ENCODE measurements at regions not wholly inside any gene's neighbourhood (a gene's known extent, or its start where the extent isn't known, plus 50 kb on each side); places are given as distances from the start of the nearest gene placed in this dataset.
"Not testable (repeated sequence)": the region's sequence is repeated elsewhere in the genome, so short reads cannot be mapped to it uniquely, and the experiment has no call there.

GRCh38 chr7:66549466-66549865 is 79.2 kb upstream of the KCTD7 start:
- CTCF ChIA-PET = interaction anchor here in 1 of 2 donors (1.0 kb wide), 1 partner anchor 8 kb away, joined by 3 read pairs; no protein-coding TSS in a partner anchor
- no peaks in the 10 kb centered on the region for H3K27me3 Mint-ChIP-seq
- Histone ChIP-seq H3K4me1 (ENCODE audit: control insufficient read depth in 1 of 2, extremely low read depth in 1 of 2, insufficient read depth in 2 of 2, low read length in 2 of 2) (no peaks in the 10 kb centered on the region), H3K9me3 (no peaks in the 10 kb centered on the region), H3K27me3 (replicated peaks in 1 of 2; ENCODE audit: control insufficient read depth in 2 of 2, extremely low read depth in 1 of 2, insufficient read depth in 2 of 2, low read length in 1 of 2) (no peaks in the 10 kb centered on the region), H3K36me3 (ENCODE audit: control insufficient read depth in 2 of 2, extremely low read depth in 1 of 2, insufficient read depth in 1 of 2, low read length in 1 of 2) (peaks cover 23 to 43% of the 10 kb centered on the region in 2 donors), H3K27ac (ENCODE audit: low read length) (no peak overlapping the region), H3K4me3 (ENCODE audit: control insufficient read depth in 1 of 2, extremely low read depth in 1 of 2, low read length in 1 of 2) (no peak overlapping the region)
- POLR2A ChIA-PET = no interaction called here
- H3K27ac Mint-ChIP-seq = no peak overlapping the region
- peaks cover 27% of the 10 kb centered on the region for H3K36me3 Mint-ChIP-seq
- H3K9me3 Mint-ChIP-seq = no peaks in the 10 kb centered on the region
- 93% methylated on average over 6 of the region's 6 CpGs for WGBS (ENCODE audit: insufficient coverage)
- H3K4me1 Mint-ChIP-seq = no peaks in the 10 kb centered on the region
- DNase-seq (no peak), ATAC-seq (replicated peaks in 1 of 4) (no peak)
- H3K4me3 Mint-ChIP-seq = no peak overlapping the region

GRCh38 chr7:66553001-66553400 is 75.7 kb upstream of the KCTD7 start:
- H3K9me3 ChIP-seq = no peaks in the 10 kb centered on the region
- ChIA-PET CTCF (no interaction called here), POLR2A (interaction anchor here in 1 of 2 donors (0.7 kb wide), 1 partner anchor 118 kb away, joined by 4 read pairs; no protein-coding TSS in a partner anchor)
- Mint-ChIP-seq H3K36me3 (peaks cover 26% of the 10 kb centered on the region), H3K27me3 (no peaks in the 10 kb centered on the region), H3K9me3 (no peaks in the 10 kb centered on the region), H3K4me3 (no peak overlapping the region), H3K4me1 (peaks cover 0 to 3% (median 2%) of the 10 kb centered on the region in 3 donors), H3K27ac (no peak overlapping the region)
- peaks cover 32 to 46% of the 10 kb centered on the region in 2 donors for H3K36me3 ChIP-seq (ENCODE audit: control insufficient read depth in 2 of 2, extremely low read depth in 1 of 2, insufficient read depth in 1 of 2, low read length in 1 of 2)
- H3K27me3 ChIP-seq (replicated peaks in 1 of 2; ENCODE audit: control insufficient read depth in 2 of 2, extremely low read depth in 1 of 2, insufficient read depth in 2 of 2, low read length in 1 of 2) = no peaks in the 10 kb centered on the region
- no peak overlapping the region for H3K4me3 ChIP-seq (ENCODE audit: control insufficient read depth in 1 of 2, extremely low read depth in 1 of 2, low read length in 1 of 2)
- H3K4me1 ChIP-seq (ENCODE audit: control insufficient read depth in 1 of 2, extremely low read depth in 1 of 2, insufficient read depth in 2 of 2, low read length in 2 of 2) = peaks cover 0 to 9% of the 10 kb centered on the region in 2 experiments
- ATAC-seq (replicated peaks in 1 of 4) (no peak), DNase-seq (no peak)
- H3K27ac ChIP-seq (ENCODE audit: low read length) = no peak overlapping the region
- WGBS (ENCODE audit: insufficient coverage) = 95% methylated on average over 5 of the region's 9 CpGs

DNA sequence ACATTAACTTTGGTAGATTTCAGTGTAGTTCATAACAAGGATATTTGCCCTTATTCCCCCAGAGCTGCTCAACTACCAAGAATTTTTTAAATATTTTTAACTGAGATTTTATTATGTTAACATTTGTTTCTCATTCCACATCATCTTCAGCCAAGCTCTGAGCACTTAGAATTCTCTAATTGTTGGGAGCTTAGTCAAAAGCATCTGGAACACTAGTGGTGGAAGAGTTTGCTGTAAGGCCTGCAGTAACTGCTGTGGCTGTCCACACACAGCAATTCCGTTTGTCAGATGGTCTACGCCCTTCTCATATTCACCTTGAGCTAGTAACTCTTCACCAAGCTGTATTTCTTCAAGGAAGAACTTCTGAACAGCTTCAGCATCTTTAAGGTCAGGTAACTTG is 75.0 kb upstream of the KCTD7 start:
- H3K4me1 Mint-ChIP-seq; H3K9me3 ChIP-seq; DNase-seq; H3K27ac ChIP-seq (ENCODE audit: low read length); H3K9me3 Mint-ChIP-seq; H3K27ac Mint-ChIP-seq; POLR2A ChIA-PET; H3K27me3 Mint-ChIP-seq; ATAC-seq (replicated peaks in 1 of 4); H3K4me3 ChIP-seq (ENCODE audit: control insufficient read depth in 1 of 2, extremely low read depth in 1 of 2, low read length in 1 of 2); H3K4me3 Mint-ChIP-seq; H3K27me3 ChIP-seq (replicated peaks in 1 of 2; ENCODE audit: control insufficient read depth in 2 of 2, extremely low read depth in 1 of 2, insufficient read depth in 2 of 2, low read length in 1 of 2): not testable (repeated sequence)
- H3K36me3 Mint-ChIP-seq = peaks cover 22% of the 10 kb centered on the region
- CTCF ChIA-PET = interaction anchor here in 1 of 2 donors (0.9 kb wide), 1 partner anchor 14 kb away, joined by 3 read pairs; no protein-coding TSS in a partner anchor
- Histone ChIP-seq H3K4me1 (ENCODE audit: control insufficient read depth in 1 of 2, extremely low read depth in 1 of 2, insufficient read depth in 2 of 2, low read length in 2 of 2) (peaks cover 0 to 11% of the 10 kb centered on the region in 2 experiments), H3K36me3 (ENCODE audit: control insufficient read depth in 2 of 2, extremely low read depth in 1 of 2, insufficient read depth in 1 of 2, low read length in 1 of 2) (peaks cover 37 to 48% of the 10 kb centered on the region in 2 donors)
- WGBS (ENCODE audit: insufficient coverage) = no CpG with 5 or more reads among the region's 2 CpGs

- H3K27me3 Mint-ChIP-seq; H3K27ac ChIP-seq (ENCODE audit: low read length); POLR2A ChIA-PET; H3K4me3 ChIP-seq (ENCODE audit: control insufficient read depth in 1 of 2, extremely low read depth in 1 of 2, low read length in 1 of 2); H3K9me3 Mint-ChIP-seq; H3K4me1 Mint-ChIP-seq; DNase-seq; H3K9me3 ChIP-seq; ATAC-seq (replicated peaks in 1 of 4); H3K27ac Mint-ChIP-seq; H3K27me3 ChIP-seq (replicated peaks in 1 of 2; ENCODE audit: control insufficient read depth in 2 of 2, extremely low read depth in 1 of 2, insufficient read depth in 2 of 2, low read length in 1 of 2); H3K4me3 Mint-ChIP-seq: not testable (repeated sequence)
- Histone ChIP-seq H3K4me1 (ENCODE audit: control insufficient read depth in 1 of 2, extremely low read depth in 1 of 2, insufficient read depth in 2 of 2, low read length in 2 of 2) (peaks cover 0 to 11% of the 10 kb centered on the region in 2 experiments), H3K36me3 (ENCODE audit: control insufficient read depth in 2 of 2, extremely low read depth in 1 of 2, insufficient read depth in 1 of 2, low read length in 1 of 2) (peaks cover 37 to 52% of the 10 kb centered on the region in 2 donors)
- peaks cover 22% of the 10 kb centered on the region for H3K36me3 Mint-ChIP-seq
- no CpG with 5 or more reads among the region's 8 CpGs for WGBS (ENCODE audit: insufficient coverage)
- CTCF ChIA-PET = interaction anchor here in 1 of 2 donors (0.9 kb wide), 1 partner anchor 14 kb away, joined by 3 read pairs; no protein-coding TSS in a partner anchor
Measured at GRCh38 chr7:66554291-66554690, 74.4 kb upstream of the KCTD7 start.

- H3K9me3 Mint-ChIP-seq; H3K27me3 ChIP-seq (replicated peaks in 1 of 2; ENCODE audit: control insufficient read depth in 2 of 2, extremely low read depth in 1 of 2, insufficient read depth in 2 of 2, low read length in 1 of 2); H3K4me3 ChIP-seq (ENCODE audit: control insufficient read depth in 1 of 2, extremely low read depth in 1 of 2, low read length in 1 of 2); DNase-seq; ATAC-seq (replicated peaks in 1 of 4); H3K9me3 ChIP-seq; H3K27me3 Mint-ChIP-seq; H3K27ac ChIP-seq (ENCODE audit: low read length); CTCF ChIA-PET; H3K27ac Mint-ChIP-seq; H3K4me3 Mint-ChIP-seq; H3K4me1 Mint-ChIP-seq: not testable (repeated sequence)
- WGBS (ENCODE audit: insufficient coverage) = 100% methylated on average over 2 of the region's 8 CpGs
- H3K4me1 ChIP-seq (ENCODE audit: control insufficient read depth in 1 of 2, extremely low read depth in 1 of 2, insufficient read depth in 2 of 2, low read length in 2 of 2) = peaks cover 0 to 11% of the 10 kb centered on the region in 2 experiments
- H3K36me3 Mint-ChIP-seq = peaks cover 20% of the 10 kb centered on the region
- POLR2A ChIA-PET = interaction anchor here in 1 of 2 donors (0.6 kb wide), 1 partner anchor 498 kb away, joined by 4 read pairs; no protein-coding TSS in a partner anchor
- H3K36me3 ChIP-seq (ENCODE audit: control insufficient read depth in 2 of 2, extremely low read depth in 1 of 2, insufficient read depth in 1 of 2, low read length in 1 of 2) = peaks cover 32 to 47% of the 10 kb centered on the region in 2 donors
Measured at GRCh38 chr7:66554842-66555430, 73.7 kb upstream of the KCTD7 start.

DNA sequence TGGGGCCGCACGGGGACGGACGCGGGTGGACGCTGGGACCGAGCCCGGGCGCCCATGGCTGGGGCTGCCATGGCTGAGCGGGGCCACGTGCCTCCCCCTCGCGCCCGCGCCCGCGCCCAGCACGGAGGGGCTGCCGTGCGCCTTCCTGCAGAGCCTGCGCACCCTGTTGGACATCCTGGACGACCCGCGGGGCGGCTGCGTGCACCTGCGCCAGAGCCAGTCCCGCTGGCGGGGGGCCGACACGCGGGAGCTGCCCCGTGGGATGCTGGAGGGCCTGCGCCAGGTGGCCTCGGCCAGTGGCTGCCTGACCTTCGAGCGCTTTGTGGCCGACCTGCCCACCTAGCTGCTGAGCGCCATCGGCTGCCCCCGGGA is 72.5 kb upstream of the KCTD7 start:
- 99% methylated on average over 41 of the region's 41 CpGs for WGBS (ENCODE audit: insufficient coverage)
- POLR2A ChIA-PET = interaction anchor here in 1 of 2 donors (0.6 kb wide), 1 partner anchor 463 kb away, joined by 3 read pairs; no protein-coding TSS in a partner anchor
- ATAC-seq (replicated peaks in 1 of 4) = no peak

More for the DNA sequence above, 72.5 kb upstream of the KCTD7 start:
- Mint-ChIP-seq H3K36me3 (peaks cover 19% of the 10 kb centered on the region), H3K9me3 (no peaks in the 10 kb centered on the region), H3K27ac (no peak overlapping the region), H3K4me3 (no peak overlapping the region), H3K4me1 (peaks cover 0 to 4% (median 3%) of the 10 kb centered on the region in 3 donors), H3K27me3 (no peaks in the 10 kb centered on the region)
- Histone ChIP-seq H3K4me3 (ENCODE audit: control insufficient read depth in 1 of 2, extremely low read depth in 1 of 2, low read length in 1 of 2) (no peak overlapping the region), H3K9me3 (no peaks in the 10 kb centered on the region), H3K4me1 (ENCODE audit: control insufficient read depth in 1 of 2, extremely low read depth in 1 of 2, insufficient read depth in 2 of 2, low read length in 2 of 2) (peaks cover 0 to 11% of the 10 kb centered on the region in 2 experiments), H3K36me3 (ENCODE audit: control insufficient read depth in 2 of 2, extremely low read depth in 1 of 2, insufficient read depth in 1 of 2, low read length in 1 of 2) (peaks cover 30 to 46% of the 10 kb centered on the region in 2 donors), H3K27me3 (replicated peaks in 1 of 2; ENCODE audit: control insufficient read depth in 2 of 2, extremely low read depth in 1 of 2, insufficient read depth in 2 of 2, low read length in 1 of 2) (no peaks in the 10 kb centered on the region), H3K27ac (ENCODE audit: low read length) (no peak overlapping the region)
- no peak for DNase-seq
- CTCF ChIA-PET = interaction anchor here in 1 of 2 donors (0.6 kb wide), 1 partner anchor 598 kb away, joined by 3 read pairs; no protein-coding TSS in a partner anchor
